Activated T-helper 1 cell treated with anti-CD3 and anti-CD28 coated beads, Interleukin-12 subunit alpha, Interleukin-12 subunit beta, Interleukin-2, Interleukin-4 antibody, amounts not matched to agents 30 ng/mL and 10 ng/mL and 1 ng/mL, durations not matched to agents 14 hours and 24 hours and 36 hours (primary cell): ENCODE measurements at regions not wholly inside any gene's neighbourhood (a gene's known extent, or its start where the extent isn't known, plus 50 kb on each side); places are given as distances from the start of the nearest gene placed in this dataset.

Experiments
- DNase-seq: peaks from one replicate; pipeline ENCODE4 v3.0.0; 2021; ENCODE audit warnings: low spot score
- H3K27ac Mint-ChIP-seq: one replicate; pipeline ENCODE4 v1.8.0; 2021; ENCODE audit warnings: mild to moderate bottlenecking, mixed read lengths
- H3K27me3 Mint-ChIP-seq: one replicate; pipeline ENCODE4 v1.8.0; 2022; ENCODE audit warnings: mild to moderate bottlenecking, moderate library complexity, mixed read lengths; ENCODE audit not compliant: insufficient read depth
- H3K36me3 Mint-ChIP-seq: one replicate; pipeline ENCODE4 v1.8.0; 2021; ENCODE audit warnings: low read depth, mixed read lengths
- H3K4me1 Mint-ChIP-seq: one replicate; pipeline ENCODE4 v1.8.0; 2021; ENCODE audit warnings: low read depth, mixed read lengths
- H3K4me3 Mint-ChIP-seq: one replicate; pipeline ENCODE4 v1.8.0; 2021; ENCODE audit warnings: mild to moderate bottlenecking, moderate library complexity, mixed read lengths
- H3K9me3 Mint-ChIP-seq: one replicate; pipeline ENCODE4 v1.8.0; 2021; ENCODE audit warnings: mixed read lengths
- intact Hi-C: fragments of 100-400 bp; cut with micrococcal nuclease; formaldehyde crosslinking; loops from one replicate; pipeline ENCODE4 v1.15.1; 2024

- no peaks in the 10 kb centered on the region for H3K4me1 Mint-ChIP-seq
- no peak overlapping the region for H3K4me3 Mint-ChIP-seq
- H3K27ac Mint-ChIP-seq, result no peak overlapping the region
- H3K36me3 Mint-ChIP-seq, result no peaks in the 10 kb centered on the region
- no peaks in the 10 kb centered on the region for H3K9me3 Mint-ChIP-seq
- no peaks in the 10 kb centered on the region for H3K27me3 Mint-ChIP-seq
- intact Hi-C loops, result no loop called here
- DNase-seq, result no peak
Observed at GRCh38 chr14:30292541-30292940, 266.4 kb upstream of the G2E3 start.

- DNase-seq, result no peak
Observed at GRCh38 chr14:30295980-30296379, 263.0 kb upstream of the G2E3 start.

GRCh38 chr14:30296931-30297405 lies 262.0 kb upstream of the G2E3 start:
- H3K27ac Mint-ChIP-seq, result no peak overlapping the region
- H3K27me3 Mint-ChIP-seq, result no peaks in the 10 kb centered on the region
- H3K36me3 Mint-ChIP-seq, result no peaks in the 10 kb centered on the region
- no peaks in the 10 kb centered on the region for H3K4me1 Mint-ChIP-seq
- DNase-seq, result no peak
- H3K4me3 Mint-ChIP-seq, result no peak overlapping the region
- intact Hi-C loops, result no loop called here
- H3K9me3 Mint-ChIP-seq, result no peaks in the 10 kb centered on the region

More at GRCh38 chr14:30295980-30296379, 263.0 kb upstream of the G2E3 start:
- Mint-ChIP-seq H3K9me3 (no peaks in the 10 kb centered on the region), H3K36me3 (no peaks in the 10 kb centered on the region), H3K27me3 (no peaks in the 10 kb centered on the region), H3K4me1 (no peaks in the 10 kb centered on the region), H3K4me3 (no peak overlapping the region), H3K27ac (no peak overlapping the region)
- intact Hi-C loops, result no loop called here

GRCh38 chr14:30297876-30298795 lies 260.8 kb upstream of the G2E3 start:
- no peak overlapping the region for H3K27ac Mint-ChIP-seq
- intact Hi-C loops, result no loop called here
- no peak overlapping the region for H3K4me3 Mint-ChIP-seq
- H3K4me1 Mint-ChIP-seq, result no peaks in the 10 kb centered on the region
- H3K9me3 Mint-ChIP-seq, result no peaks in the 10 kb centered on the region
- no peaks in the 10 kb centered on the region for H3K36me3 Mint-ChIP-seq
- no peaks in the 10 kb centered on the region for H3K27me3 Mint-ChIP-seq
- DNase-seq, result no peak

GRCh38 chr14:30299915-30300314 lies 259.0 kb upstream of the G2E3 start:
- Mint-ChIP-seq H3K27ac (no peak overlapping the region), H3K36me3 (no peaks in the 10 kb centered on the region), H3K4me1 (no peaks in the 10 kb centered on the region), H3K4me3 (no peak overlapping the region), H3K9me3 (no peaks in the 10 kb centered on the region), H3K27me3 (no peaks in the 10 kb centered on the region)
- intact Hi-C loops, result no loop called here
- no peak for DNase-seq

- Mint-ChIP-seq H3K27ac (no peak overlapping the region), H3K4me3 (no peak overlapping the region), H3K9me3 (no peaks in the 10 kb centered on the region), H3K36me3 (no peaks in the 10 kb centered on the region), H3K4me1 (no peaks in the 10 kb centered on the region), H3K27me3 (no peaks in the 10 kb centered on the region)
- no peak for DNase-seq
- intact Hi-C loops, result no loop called here
Observed at GRCh38 chr14:30303350-30303749, 255.6 kb upstream of the G2E3 start.

- intact Hi-C loops, result no loop called here
- no peak for DNase-seq
- H3K9me3 Mint-ChIP-seq, result no peaks in the 10 kb centered on the region
- no peaks in the 10 kb centered on the region for H3K27me3 Mint-ChIP-seq
- no peak overlapping the region for H3K4me3 Mint-ChIP-seq
- H3K36me3 Mint-ChIP-seq, result no peaks in the 10 kb centered on the region
- H3K4me1 Mint-ChIP-seq, result no peaks in the 10 kb centered on the region
- no peak overlapping the region for H3K27ac Mint-ChIP-seq
Observed at GRCh38 chr14:30305346-30305745, 253.6 kb upstream of the G2E3 start.

- Mint-ChIP-seq H3K36me3 (no peaks in the 10 kb centered on the region), H3K9me3 (no peaks in the 10 kb centered on the region), H3K27ac (no peak overlapping the region), H3K4me3 (no peak overlapping the region), H3K4me1 (no peaks in the 10 kb centered on the region), H3K27me3 (no peaks in the 10 kb centered on the region)
- no peak for DNase-seq
- intact Hi-C loops, result no loop called here
Observed at GRCh38 chr14:30309405-30309804, 249.6 kb upstream of the G2E3 start.

GRCh38 chr14:30312214-30312613 lies 246.7 kb upstream of the G2E3 start:
- Mint-ChIP-seq H3K9me3 (no peaks in the 10 kb centered on the region), H3K36me3 (no peaks in the 10 kb centered on the region), H3K4me3 (no peak overlapping the region), H3K4me1 (no peaks in the 10 kb centered on the region), H3K27ac (no peak overlapping the region), H3K27me3 (no peaks in the 10 kb centered on the region)
- intact Hi-C loops, result no loop called here
- no peak for DNase-seq

GRCh38 chr14:30317729-30318128 lies 241.2 kb upstream of the G2E3 start:
- H3K4me3 Mint-ChIP-seq, result no peak overlapping the region
- no peak overlapping the region for H3K27ac Mint-ChIP-seq
- intact Hi-C loops, result no loop called here
- no peaks in the 10 kb centered on the region for H3K4me1 Mint-ChIP-seq
- no peaks in the 10 kb centered on the region for H3K27me3 Mint-ChIP-seq
- H3K36me3 Mint-ChIP-seq, result no peaks in the 10 kb centered on the region
- DNase-seq, result no peak
- H3K9me3 Mint-ChIP-seq, result no peaks in the 10 kb centered on the region

- DNase-seq, result no peak
- no peaks in the 10 kb centered on the region for H3K9me3 Mint-ChIP-seq
- intact Hi-C loops, result no loop called here
- H3K27me3 Mint-ChIP-seq, result peaks cover 2% of the 10 kb centered on the region
- H3K4me3 Mint-ChIP-seq, result no peak overlapping the region
- H3K4me1 Mint-ChIP-seq, result no peaks in the 10 kb centered on the region
- no peaks in the 10 kb centered on the region for H3K36me3 Mint-ChIP-seq
- no peak overlapping the region for H3K27ac Mint-ChIP-seq
Observed at GRCh38 chr14:30322819-30323218, 236.1 kb upstream of the G2E3 start.

- no peak overlapping the region for H3K27ac Mint-ChIP-seq
- peaks cover 16% of the 10 kb centered on the region for H3K4me1 Mint-ChIP-seq
- peaks cover 3% of the 10 kb centered on the region for H3K27me3 Mint-ChIP-seq
- H3K9me3 Mint-ChIP-seq, result peaks cover 10% of the 10 kb centered on the region
- no peak for DNase-seq
- no peak overlapping the region for H3K4me3 Mint-ChIP-seq
- peaks cover 6% of the 10 kb centered on the region for H3K36me3 Mint-ChIP-seq
- intact Hi-C loops, result no loop called here
Observed at GRCh38 chr14:30330033-30330432, 228.9 kb upstream of the G2E3 start.

GRCh38 chr14:30330445-30330844 lies 228.5 kb upstream of the G2E3 start:
- Mint-ChIP-seq H3K4me1 (peaks cover 16% of the 10 kb centered on the region), H3K4me3 (no peak overlapping the region), H3K36me3 (peaks cover 6% of the 10 kb centered on the region), H3K9me3 (peaks cover 10% of the 10 kb centered on the region), H3K27ac (no peak overlapping the region), H3K27me3 (peaks cover 3% of the 10 kb centered on the region)
- no peak for DNase-seq
- intact Hi-C loops, result no loop called here
